Heart left ventricle (tissue), 16 donors: ENCODE measurements at regions not wholly inside any gene's neighbourhood (a gene's known extent, or its start where the extent isn't known, plus 50 kb on each side); places are given as distances from the start of the nearest gene placed in this dataset.

Experiments used
- ATAC-seq, 4 donors: fragments of 200-7000 bp; cut with Tn5 transposase; one replicate each; pipeline ENCODE4 v1.9.1; 2020 to 2022; ENCODE audit warnings: moderate library complexity in 4 of 4, mild to moderate bottlenecking in 3 of 4, moderate number of reproducible peaks in 1 of 4
- DNase-seq, 5 donors: peaks; one replicate each; pipeline ENCODE4 v3.0.0-alpha.2; 2020
- H3K27ac ChIP-seq, 12 donors: fragments of 200-600 bp; sonication (generic) in 4 of 12; one replicate each; pipeline versions ENCODE4 v1.5.0 to v1.8.0; 2016 to 2022; ENCODE audit warnings: mild to moderate bottlenecking in 2 of 12
- H3K27me3 ChIP-seq, 9 donors: fragments of 200-600 bp; sonication (generic) in 2 of 9; one replicate each; pipeline versions ENCODE4 v1.5.1 to v1.8.0; 2016 to 2022; ENCODE audit warnings: mild to moderate bottlenecking in 3 of 9
- H3K36me3 ChIP-seq, 9 donors: fragments of 200-600 bp; sonication (generic) in 2 of 9; one replicate each; pipeline versions ENCODE4 v1.5.0 to v1.8.0; 2018 to 2022; ENCODE audit warnings: mild to moderate bottlenecking in 2 of 9
- H3K4me1 ChIP-seq, 12 donors: fragments of 200-600 bp; sonication (generic) in 4 of 12; one replicate each; pipeline versions ENCODE4 v1.5.0 to v1.8.0; 2016 to 2022; ENCODE audit warnings: mild to moderate bottlenecking in 3 of 12
- H3K4me3 ChIP-seq, 12 donors: fragments of 200-600 bp; sonication (generic) in 4 of 12; one replicate each; pipeline versions ENCODE4 v1.5.0 to v1.8.0; 2017 to 2022; ENCODE audit warnings: mild to moderate bottlenecking in 9 of 12, moderate library complexity in 4 of 12
- H3K9me3 ChIP-seq, 12 donors: fragments of 200-600 bp; sonication (generic) in 4 of 12; one replicate each; pipeline versions ENCODE4 v1.5.0 to v1.8.0; 2016 to 2022; ENCODE audit warnings: mild to moderate bottlenecking in 1 of 12
- CTCF ChIP-seq, 12 donors: fragments of 200-600 bp; sonication (generic) in 4 of 12; IDR thresholded peaks; one replicate each; pipeline versions ENCODE4 v1.5.0 to v1.8.0; 2018 to 2022; ENCODE audit warnings: antibody characterized with exemption in 12 of 12, mild to moderate bottlenecking in 5 of 12
- POLR2A ChIP-seq, 2 donors: fragments of 450-650 bp; IDR thresholded peaks; one replicate each; pipeline ENCODE4 v1.6.1; 2017; ENCODE audit warnings: antibody characterized with exemption in 2 of 2, mild to moderate bottlenecking in 2 of 2, moderate library complexity in 2 of 2
- WGBS, 4 donors: extraction: QIAGEN DNeasy Blood & Tissue Kit in 2 of 4; methylation state at CpG; one replicate each; pipeline versions ENCODE4 v1.1.5 to v1.1.7; 2013 to 2018; 5-methylcytosine and 5-hydroxymethylcytosine counted together
- intact Hi-C, 10 donors: fragments of 100-400 bp; cut with DNase I; formaldehyde crosslinking; loops; one replicate each; pipeline versions ENCODE4 v1.11.1 to v1.14.2; 2022
- donor health status: ischemic (EF 13 %, LVEDD 7.1; RV severe dilation, severe dysfunction).
- donor health status: healthy with polysubstance abuse.
- donor health status: DM: no; HTN: yes; CAD: no.
- donor health status: DM: no; HTN: no; CAD: no.
- donor health status: ischemic (EF 25% LVEDD 6.9; RV normal size, moderate dysfunction).
- donor health status: ischemic (EF 25% LVEDD 5.7; RV mildly dilated, moderate dysfunction).
- donor health status: healthy.
- donor health status: DM: yes; HTN: yes; CAD: no.
- donor health status: ischemic (EF 35%, LVEDD 5.7; RV mildly dilated, moderate dysfunction).
- donor health status: nonischemic (EF 11% LVEDD 7.7; RV severe dilation, severe dysfunction).
- donor health status: DM: yes; HTN: yes; CAD: no.
- donor health status: PGD.
- donor health status: ischemic (EF 29% LVEDD 5.4; RV normal size, mild dysfunction).
- donor health status: nonischemic (EF 23%, LVEDD 6.1; RV moderate dilation, normal function).

DNA sequence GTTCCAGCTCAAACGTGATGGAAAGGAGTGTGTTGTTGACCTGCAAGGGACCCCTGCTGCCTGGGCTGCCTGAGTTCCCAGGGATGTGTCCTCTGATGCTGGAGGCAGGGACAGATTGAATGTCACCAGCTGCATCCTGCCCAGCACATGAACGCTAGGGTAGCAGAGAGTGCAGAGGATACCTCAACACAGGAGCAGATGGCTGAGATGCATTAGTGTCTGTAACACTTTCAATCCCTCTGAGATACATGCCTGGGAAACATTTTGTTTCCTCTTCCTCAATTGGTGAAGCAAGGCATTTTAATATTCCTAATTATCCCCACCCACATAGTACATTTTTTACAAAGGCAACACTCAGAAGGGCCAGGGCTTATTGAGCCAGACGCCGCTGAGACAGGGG, 106.4 kb upstream of the UBL3 start:
- no peaks in the 10 kb centered on the region for H3K9me3 ChIP-seq
- ATAC-seq (no peak), DNase-seq (no peak)
- no peak overlapping the region for H3K4me3 ChIP-seq
- intact Hi-C loops = no loop called here
- WGBS, 4 donors = 32 to 41% (median 36%) methylated on average over 4 of the region's 4 CpGs
- H3K4me1 ChIP-seq = no peaks in the 10 kb centered on the region
- TF ChIP-seq CTCF (IDR thresholded peaks at IDR 0.05) = no peak
- TF ChIP-seq POLR2A (IDR thresholded peaks at IDR 0.05) = no peak
- no peaks in the 10 kb centered on the region for H3K36me3 ChIP-seq
- peaks cover 0 to 5% (median 0%) of the 10 kb centered on the region in 9 donors for H3K27me3 ChIP-seq
- H3K27ac ChIP-seq = no peak overlapping the region

GRCh38 chr13:29955137-29955650, 104.8 kb upstream of the UBL3 start:
- ATAC-seq = no peak
- no peaks in the 10 kb centered on the region for H3K4me1 ChIP-seq
- intact Hi-C loops = no loop called here
- H3K27ac ChIP-seq = no peak overlapping the region
- no peak overlapping the region for H3K4me3 ChIP-seq
- DNase-seq = no peak
- H3K27me3 ChIP-seq = peaks cover 0 to 8% (median 0%) of the 10 kb centered on the region in 9 donors
- no peaks in the 10 kb centered on the region for H3K9me3 ChIP-seq
- H3K36me3 ChIP-seq = no peaks in the 10 kb centered on the region
- TF ChIP-seq CTCF (IDR thresholded peaks at IDR 0.05) = no peak
- TF ChIP-seq POLR2A (IDR thresholded peaks at IDR 0.05) = no peak
- WGBS, 4 donors = 55 to 83% (median 71%) methylated on average over 2 of the region's 2 CpGs

GRCh38 chr13:29954082-29955028, 103.9 kb upstream of the UBL3 start:
- TF ChIP-seq CTCF (IDR thresholded peaks at IDR 0.05) (no peak), POLR2A (IDR thresholded peaks at IDR 0.05) (no peak)
- Histone ChIP-seq H3K4me3 (peak overlapping the region in 1 of 12 donors; percentile 15), H3K9me3 (no peaks in the 10 kb centered on the region), H3K27me3 (peaks cover 0 to 8% (median 0%) of the 10 kb centered on the region in 9 donors), H3K27ac (no peak overlapping the region), H3K36me3 (no peaks in the 10 kb centered on the region), H3K4me1 (no peaks in the 10 kb centered on the region)
- intact Hi-C loops = no loop called here
- 68 to 76% (median 71%) methylated on average over 23 of the region's 23 CpGs for WGBS, 4 donors
- DNase-seq (no peak), ATAC-seq (no peak)

DNA sequence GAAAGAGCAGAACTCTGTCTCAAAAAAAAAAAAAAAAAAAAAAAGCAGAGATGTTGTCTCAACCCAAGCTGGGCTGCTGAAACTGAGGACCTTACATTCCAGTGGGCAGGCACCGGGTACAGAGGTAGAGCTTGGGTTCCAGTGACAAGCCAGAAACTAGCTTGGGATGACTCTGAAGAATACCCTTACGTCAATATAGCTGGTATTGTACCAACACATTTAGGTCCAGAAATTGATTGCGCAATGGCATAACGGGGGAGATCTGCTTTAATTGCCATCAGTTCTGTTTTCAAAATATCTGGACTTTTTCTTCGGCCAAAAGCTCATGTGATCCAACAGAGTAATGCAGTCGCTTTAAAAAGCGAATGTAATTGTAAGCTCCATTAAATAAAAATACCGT, 103.1 kb upstream of the UBL3 start:
- no peaks in the 10 kb centered on the region for H3K9me3 ChIP-seq
- H3K4me3 ChIP-seq = no peak overlapping the region
- H3K4me1 ChIP-seq = no peaks in the 10 kb centered on the region
- intact Hi-C loops = no loop called here
- H3K27ac ChIP-seq = no peak overlapping the region
- DNase-seq (no peak), ATAC-seq (no peak)
- peaks cover 0 to 8% (median 0%) of the 10 kb centered on the region in 9 donors for H3K27me3 ChIP-seq
- TF ChIP-seq CTCF (IDR thresholded peaks at IDR 0.05) (no peak), POLR2A (IDR thresholded peaks at IDR 0.05) (no peak)
- WGBS, 4 donors = 73 to 93% (median 86%) methylated on average over 8 of the region's 8 CpGs
- no peaks in the 10 kb centered on the region for H3K36me3 ChIP-seq
